Activated CD4-positive, alpha-beta T cell treated with anti-CD3 and anti-CD28 coated beads, Interleukin-2, amount 50 U/mL, for 48 hours (primary cell): ENCODE measurements at regions not wholly inside any gene's neighbourhood (a gene's known extent, or its start where the extent isn't known, plus 50 kb on each side); places are given as distances from the start of the nearest gene placed in this dataset.

ENCODE experiments used
- DNase-seq, 2 experiments: peaks; one replicate each; pipeline ENCODE4 v3.0.0-alpha.2; 2020

DNA sequence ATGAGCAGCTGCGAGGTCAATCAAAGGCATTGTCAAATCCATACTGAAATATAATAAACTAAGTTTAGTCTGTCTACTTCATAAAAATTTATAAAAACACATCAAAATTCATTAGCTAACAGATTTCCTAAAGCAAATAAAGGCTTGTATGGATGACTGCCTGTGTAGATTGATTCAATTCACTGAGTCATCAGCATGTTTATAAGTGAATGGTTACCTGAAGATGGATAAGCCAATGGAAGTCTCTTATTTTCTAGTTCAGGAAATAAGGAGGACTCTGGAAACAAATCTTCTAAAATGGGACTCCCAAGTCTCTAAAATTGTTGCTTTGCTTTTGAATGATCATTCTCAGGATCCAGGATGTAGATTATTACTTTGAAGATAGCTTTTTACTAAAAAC, 57.0 kb upstream of the HNRNPA3 start:
- no peak for DNase-seq

DNA sequence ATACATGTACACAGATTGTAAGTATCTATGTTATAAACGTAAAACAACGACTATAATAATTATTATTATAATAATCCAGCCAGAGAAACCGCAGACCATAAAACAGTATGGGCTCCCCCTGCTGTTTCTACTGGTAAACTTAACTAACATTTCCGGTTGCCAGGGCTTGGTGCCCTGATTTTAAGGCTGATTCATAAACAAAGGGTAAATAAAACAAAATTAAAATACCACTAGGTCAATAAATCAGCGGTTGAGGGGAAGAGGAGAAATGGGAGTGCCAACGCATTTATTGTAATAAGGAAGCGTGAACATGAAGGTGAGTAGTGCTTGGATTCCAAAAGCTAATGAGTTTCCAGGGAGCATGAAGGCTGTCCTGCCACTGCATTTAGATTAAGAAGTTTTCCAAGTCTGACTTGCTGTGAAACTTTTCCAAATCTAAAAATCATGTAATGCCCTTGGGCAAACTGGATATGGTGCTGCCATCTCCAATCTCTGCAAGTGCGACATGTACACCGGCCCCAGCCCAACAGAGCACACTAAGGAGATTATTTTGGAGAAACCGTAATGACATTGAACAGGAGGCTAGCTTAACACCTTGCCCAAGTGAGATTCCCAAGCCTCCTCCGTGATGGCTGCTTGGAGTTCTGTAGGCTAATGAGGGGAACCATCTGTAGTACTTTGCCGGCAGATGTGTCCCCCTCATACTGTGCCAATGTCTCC, 50.7 kb upstream of the HNRNPA3 start:
- no peak for DNase-seq
